ENCODE measurements at regions not wholly inside any gene's neighbourhood (a gene's known extent, or its start where the extent isn't known, plus 50 kb on each side); places are given as distances from the start of the nearest gene placed in this dataset.

- DNase-seq (ENCODE audit: extremely low read depth, low read depth), result no peak
- no peak overlapping the region for H3K4me3 ChIP-seq (replicated peaks; ENCODE audit: low read depth, low read length)
- TF ChIP-seq CTCF (IDR thresholded peaks at IDR 0.05; ENCODE audit: low read depth, low read length, missing control alignments), result no peak
Measured at GRCh38 chr21:41100826-41101550, 67.0 kb upstream of the BACE2 start.

- no peak overlapping the region for H3K4me3 ChIP-seq (replicated peaks; ENCODE audit: low read depth, low read length)
- TF ChIP-seq CTCF (IDR thresholded peaks at IDR 0.05; ENCODE audit: low read depth, low read length, missing control alignments), result no peak
- no peak for DNase-seq (ENCODE audit: extremely low read depth, low read depth)
Measured at GRCh38 chr21:41102281-41102680, 65.7 kb upstream of the BACE2 start.

GRCh38 chr21:41107602-41108001 lies 60.4 kb upstream of the BACE2 start:
- DNase-seq (ENCODE audit: extremely low read depth, low read depth), result no peak
- TF ChIP-seq CTCF (IDR thresholded peaks at IDR 0.05; ENCODE audit: low read depth, low read length, missing control alignments), result no peak
- H3K4me3 ChIP-seq (replicated peaks; ENCODE audit: low read depth, low read length), result no peak overlapping the region

- no peak for TF ChIP-seq CTCF (IDR thresholded peaks at IDR 0.05; ENCODE audit: low read depth, low read length, missing control alignments)
- no peak overlapping the region for H3K4me3 ChIP-seq (replicated peaks; ENCODE audit: low read depth, low read length)
- no peak for DNase-seq (ENCODE audit: extremely low read depth, low read depth)
Measured at GRCh38 chr21:41108668-41109585, 59.0 kb upstream of the BACE2 start.

GRCh38 chr21:41110161-41110560 lies 57.8 kb upstream of the BACE2 start:
- DNase-seq (ENCODE audit: extremely low read depth, low read depth), result no peak
- no peak overlapping the region for H3K4me3 ChIP-seq (replicated peaks; ENCODE audit: low read depth, low read length)
- no peak for TF ChIP-seq CTCF (IDR thresholded peaks at IDR 0.05; ENCODE audit: low read depth, low read length, missing control alignments)

GRCh38 chr21:41110664-41111063 lies 57.3 kb upstream of the BACE2 start:
- no peak for TF ChIP-seq CTCF (IDR thresholded peaks at IDR 0.05; ENCODE audit: low read depth, low read length, missing control alignments)
- H3K4me3 ChIP-seq (replicated peaks; ENCODE audit: low read depth, low read length), result no peak overlapping the region
- DNase-seq (ENCODE audit: extremely low read depth, low read depth), result no peak
